Endometrium (tissue), 2 donors: ENCODE measurements at regions not wholly inside any gene's neighbourhood (a gene's known extent, or its start where the extent isn't known, plus 50 kb on each side); places are given as distances from the start of the nearest gene placed in this dataset.
A peak's percentile ranks its signal among the peaks of the same experiment; 100 is the strongest.

Source experiments
- FAIRE-seq: peaks from 2 replicates; lab custom pipeline; 2012; peaks lifted over from hg19 to GRCh38; lab: Jason Lieb, UNC
- donor health status: control.
- donor health status: control.

- no peak for FAIRE-seq
These were observed 51.4 kb upstream of the ITM2B start for GRCh38 chr13:48181482-48182145.

- no peak for FAIRE-seq
These were observed 54.9 kb upstream of the ITM2B start for GRCh38 chr13:48178126-48178525.

- no peak for FAIRE-seq
These were observed 56.2 kb upstream of the ITM2B start for GRCh38 chr13:48176781-48177180.

DNA sequence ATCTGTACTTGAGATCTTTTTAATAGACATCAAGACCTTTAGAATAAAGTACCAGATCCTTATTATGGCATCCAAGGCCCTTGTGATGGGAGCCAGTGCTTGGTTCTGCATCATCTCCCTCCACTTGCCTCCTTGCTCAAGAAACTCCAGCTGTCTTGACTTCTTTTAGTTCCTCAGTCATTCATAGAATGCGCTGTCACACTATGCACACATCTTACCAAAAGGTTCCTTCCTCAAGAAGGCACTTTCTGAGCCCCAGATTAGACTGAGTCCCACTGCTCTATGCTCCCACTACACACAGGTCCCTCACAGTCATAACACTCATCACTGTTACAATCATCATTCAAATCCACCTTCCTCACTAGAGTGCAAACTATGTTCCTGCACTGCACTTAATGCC lies 57.8 kb upstream of the ITM2B start:
- no peak for FAIRE-seq

DNA sequence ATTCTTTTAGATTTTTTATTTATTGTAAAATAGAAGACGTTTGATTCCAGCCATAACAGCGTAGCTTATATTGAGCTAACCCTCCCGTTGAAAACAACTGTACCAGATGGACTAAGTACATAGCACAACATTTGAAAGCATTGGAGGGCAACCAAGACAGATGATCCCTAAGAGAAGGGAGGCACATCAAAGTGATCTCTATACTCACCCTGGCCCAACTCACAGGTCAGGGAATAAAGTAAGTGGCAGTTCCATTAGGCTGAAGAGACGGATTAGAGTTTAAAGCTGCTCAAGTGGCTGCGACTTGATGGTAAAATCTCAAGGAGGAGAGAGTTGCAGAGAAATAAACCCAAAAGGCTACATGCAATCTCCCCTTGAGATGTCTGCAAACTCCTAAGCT lies 65.1 kb upstream of the ITM2B start:
- no peak for FAIRE-seq

- no peak for FAIRE-seq
These were observed 67.3 kb upstream of the ITM2B start for GRCh38 chr13:48165727-48166126.

GRCh38 chr13:48165063-48165462 lies 67.9 kb upstream of the ITM2B start:
- no peak for FAIRE-seq

- peak; percentile 88 for FAIRE-seq
These were observed 68.2 kb upstream of the MED4 start for GRCh38 chr13:48163061-48163460.

GRCh38 chr13:48162217-48162616 lies 67.3 kb upstream of the MED4 start:
- no peak for FAIRE-seq

DNA sequence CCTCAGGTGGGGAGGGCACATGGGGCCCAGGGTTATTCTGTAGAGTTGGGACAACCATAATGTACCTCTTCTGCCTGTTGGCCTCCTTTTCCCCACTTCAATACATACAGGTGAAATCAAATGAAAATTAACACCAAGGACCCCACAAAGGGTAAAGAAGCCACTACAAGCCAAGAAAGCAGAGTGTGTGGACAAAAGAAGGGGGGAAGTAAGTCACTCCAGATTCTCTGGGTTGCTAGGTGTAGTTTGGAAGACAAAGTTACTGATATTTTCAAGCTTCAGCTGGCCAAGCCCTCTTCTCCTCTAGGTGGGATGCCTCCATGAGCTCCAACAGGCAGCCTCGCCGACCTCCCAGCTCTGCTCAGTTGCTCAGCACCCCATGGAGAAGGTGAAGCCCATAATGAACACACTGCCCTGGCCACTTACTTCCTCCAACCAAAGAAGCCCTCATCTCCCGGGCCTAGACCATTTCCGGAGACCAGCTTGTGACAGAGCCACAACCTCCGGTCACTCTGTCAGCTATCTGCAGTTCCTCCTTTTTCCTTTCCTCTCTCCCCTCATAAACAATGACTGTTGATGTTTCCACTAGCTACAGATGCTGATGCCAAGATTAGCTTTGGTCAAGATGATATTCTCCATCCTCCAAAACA lies 66.8 kb upstream of the MED4 start:
- peak; percentile 43 for FAIRE-seq

GRCh38 chr13:48160606-48161278 lies 65.8 kb upstream of the MED4 start:
- no peak for FAIRE-seq

GRCh38 chr13:48159826-48160225 lies 64.9 kb upstream of the MED4 start:
- no peak for FAIRE-seq

GRCh38 chr13:48159401-48159800 lies 64.5 kb upstream of the MED4 start:
- FAIRE-seq: no peak

GRCh38 chr13:48158915-48159314 lies 64.0 kb upstream of the MED4 start:
- no peak for FAIRE-seq

DNA sequence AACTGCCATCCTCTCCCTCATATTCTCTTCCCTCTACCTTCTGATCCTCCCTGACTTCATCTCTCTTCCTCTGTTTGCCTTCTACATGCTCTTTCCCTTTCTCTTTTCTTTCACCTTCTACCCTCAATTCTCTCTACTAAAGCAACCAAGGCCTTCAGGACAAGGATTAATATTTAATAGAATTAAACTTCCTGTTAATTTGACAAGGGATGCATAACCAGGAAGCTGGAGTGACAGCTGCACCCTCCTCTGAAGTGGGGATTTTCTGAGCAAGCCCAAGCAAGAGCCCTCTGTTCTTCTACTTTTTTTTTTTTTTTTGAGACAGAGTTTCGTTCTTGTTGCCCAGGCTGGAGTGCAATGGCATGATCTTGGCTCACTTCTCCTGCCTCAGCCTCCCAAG lies 63.4 kb upstream of the MED4 start:
- no peak for FAIRE-seq

DNA sequence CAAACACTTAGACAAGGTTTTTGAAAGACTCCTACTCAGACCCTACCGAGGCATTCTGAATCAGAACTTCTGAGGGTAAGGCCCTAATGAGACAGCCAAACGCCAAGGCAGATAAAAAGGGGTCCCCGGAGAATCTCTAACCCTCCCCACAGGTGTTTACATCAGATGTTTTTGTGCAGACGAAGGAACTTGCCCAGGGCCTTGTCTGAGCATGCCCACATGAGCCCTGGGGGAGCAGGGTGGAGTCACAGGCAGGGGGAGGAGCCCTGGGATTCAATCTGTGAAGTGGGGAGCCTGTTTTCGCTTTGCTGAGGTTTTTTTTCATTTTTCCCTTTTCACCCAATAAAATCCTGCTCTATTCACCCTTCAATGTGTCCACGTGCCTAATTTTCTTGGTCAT lies 61.6 kb upstream of the MED4 start:
- FAIRE-seq: no peak

DNA sequence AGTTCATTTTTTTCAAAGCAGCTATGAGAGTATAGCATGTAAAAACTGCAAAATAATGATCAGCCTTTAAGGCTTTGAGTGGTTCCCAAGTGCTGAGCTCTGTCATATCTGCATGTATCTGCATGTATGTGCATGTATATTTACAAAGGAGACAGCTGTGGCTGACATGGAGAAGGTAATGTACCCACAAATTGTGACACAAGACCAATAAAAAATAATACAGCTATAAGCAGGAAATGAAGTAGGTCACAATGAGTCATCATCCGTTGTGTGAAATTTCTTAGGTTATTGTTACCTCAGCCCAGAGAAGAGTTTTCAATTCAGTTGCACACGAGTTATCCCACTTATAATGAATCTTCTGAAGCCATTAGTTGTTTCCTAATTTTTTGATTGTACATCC lies 60.9 kb upstream of the MED4 start:
- FAIRE-seq: peak; percentile 37

GRCh38 chr13:48154671-48155070 lies 59.8 kb upstream of the MED4 start:
- no peak for FAIRE-seq

DNA sequence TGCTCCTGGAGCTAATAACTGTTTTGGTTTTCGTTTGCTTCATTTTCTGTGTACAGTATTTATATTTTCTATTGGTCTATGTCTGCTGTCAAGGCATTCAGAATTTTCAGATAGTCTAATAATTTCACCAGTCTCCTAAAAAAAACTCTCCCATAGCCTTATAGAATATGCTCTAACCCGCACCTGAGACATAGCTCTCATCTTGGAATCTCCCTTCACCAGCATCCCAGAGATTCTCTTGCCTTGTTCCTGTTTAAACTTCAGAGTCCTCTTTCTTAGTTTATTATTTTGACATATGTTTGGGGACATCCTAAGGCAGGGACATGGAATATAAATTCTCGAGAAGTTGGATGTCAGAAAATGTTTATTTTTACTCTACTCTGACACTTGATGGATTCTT lies 58.3 kb upstream of the MED4 start:
- FAIRE-seq: no peak

- no peak for FAIRE-seq
These were observed 56.7 kb upstream of the MED4 start for GRCh38 chr13:48151363-48152161.

DNA sequence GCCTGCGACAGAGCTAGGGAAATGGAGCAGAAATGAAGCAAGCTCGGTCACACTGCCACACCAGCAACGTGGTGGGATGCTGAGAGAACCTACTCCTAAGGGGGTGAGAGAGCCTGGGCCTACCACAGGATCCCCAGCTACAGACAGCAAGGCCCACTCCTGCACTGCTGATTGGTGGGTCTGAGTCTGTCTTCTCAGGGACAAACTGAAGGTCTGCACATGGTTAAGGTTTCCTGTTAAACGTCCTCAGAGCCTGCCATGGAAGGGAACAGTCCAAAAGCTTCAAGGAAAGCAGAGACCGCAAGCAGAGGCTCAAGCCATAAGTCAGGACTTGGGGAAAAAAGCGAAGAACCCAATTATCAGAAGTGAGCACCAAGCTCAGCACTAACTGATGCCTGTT lies 53.5 kb upstream of the MED4 start:
- no peak for FAIRE-seq

DNA sequence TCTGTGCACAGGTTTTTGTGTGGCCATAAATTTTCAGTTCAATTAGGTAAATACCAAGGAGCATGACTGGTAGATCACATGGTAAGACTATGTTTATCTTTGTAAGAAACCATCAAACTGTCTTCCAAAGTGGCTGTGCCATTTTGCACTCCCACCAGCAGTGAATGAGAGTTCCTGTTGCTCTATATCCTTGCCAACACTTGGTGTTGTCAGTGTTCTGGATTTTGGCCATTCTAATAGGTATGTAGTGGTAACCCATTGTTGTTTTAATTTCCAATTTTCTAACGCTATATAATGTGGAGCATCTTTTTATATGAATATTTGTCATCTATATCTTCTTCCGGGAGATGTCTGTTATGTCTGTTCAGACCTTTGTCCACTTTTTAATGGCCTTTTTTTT lies 51.7 kb upstream of the MED4 start:
- FAIRE-seq: no peak

GRCh38 chr13:48146122-48146521 lies 51.2 kb upstream of the MED4 start:
- no peak for FAIRE-seq
